ENCODE measurements at regions not wholly inside any gene's neighbourhood (a gene's known extent, or its start where the extent isn't known, plus 50 kb on each side); places are given as distances from the start of the nearest gene placed in this dataset.

- no peak for DNase-seq (ENCODE audit: low read depth, low spot score)
Observed at GRCh38 chr2:217525076-217525475, 477.7 kb downstream of the TNS1 start.

DNA sequence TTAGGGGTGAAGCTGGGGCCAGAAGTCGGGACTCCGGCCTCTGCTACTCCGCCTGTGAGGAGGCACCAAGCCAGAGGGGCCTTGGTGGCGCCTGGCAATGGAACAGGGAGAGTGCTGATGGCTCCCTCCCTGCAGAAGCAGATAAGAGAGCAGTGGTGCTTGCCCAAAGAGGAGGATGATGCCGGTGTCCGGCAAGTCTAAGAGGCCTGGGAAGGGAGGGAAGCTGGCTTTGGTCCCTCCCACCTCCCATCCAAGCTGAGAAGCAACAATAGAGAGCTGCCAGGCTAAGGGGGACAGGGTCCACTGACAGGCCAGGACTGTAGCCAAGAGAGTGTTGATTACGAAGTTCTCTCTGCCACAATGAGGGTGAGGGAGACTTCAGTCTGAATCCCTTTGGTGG, 479.5 kb downstream of the TNS1 start:
- no peak for DNase-seq (ENCODE audit: low read depth, low spot score)

DNA sequence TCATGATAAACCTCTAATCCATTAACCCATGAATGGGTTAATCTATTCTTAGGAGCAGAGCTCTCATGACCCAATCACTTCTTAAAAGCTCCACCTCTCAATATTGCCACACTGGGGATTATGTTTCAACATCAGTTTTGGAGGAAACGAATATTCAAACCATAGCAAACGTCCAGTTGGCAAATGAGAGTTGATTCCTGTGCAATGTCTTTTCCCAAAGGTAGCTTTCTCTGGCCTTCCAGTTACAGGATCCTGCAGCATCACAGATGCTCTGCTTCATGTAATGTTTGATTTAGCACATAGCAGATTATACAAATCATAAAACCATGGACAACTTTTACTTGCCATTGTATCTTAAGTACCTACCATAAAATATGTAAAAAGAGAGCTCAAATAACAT, 481.0 kb downstream of the TNS1 start:
- no peak for DNase-seq (ENCODE audit: low read depth, low spot score)

GRCh38 chr2:217520356-217521010, 482.3 kb downstream of the TNS1 start:
- DNase-seq (ENCODE audit: low read depth, low spot score): no peak

GRCh38 chr2:217517402-217517801, 485.4 kb downstream of the TNS1 start:
- no peak for DNase-seq (ENCODE audit: low read depth, low spot score)

DNA sequence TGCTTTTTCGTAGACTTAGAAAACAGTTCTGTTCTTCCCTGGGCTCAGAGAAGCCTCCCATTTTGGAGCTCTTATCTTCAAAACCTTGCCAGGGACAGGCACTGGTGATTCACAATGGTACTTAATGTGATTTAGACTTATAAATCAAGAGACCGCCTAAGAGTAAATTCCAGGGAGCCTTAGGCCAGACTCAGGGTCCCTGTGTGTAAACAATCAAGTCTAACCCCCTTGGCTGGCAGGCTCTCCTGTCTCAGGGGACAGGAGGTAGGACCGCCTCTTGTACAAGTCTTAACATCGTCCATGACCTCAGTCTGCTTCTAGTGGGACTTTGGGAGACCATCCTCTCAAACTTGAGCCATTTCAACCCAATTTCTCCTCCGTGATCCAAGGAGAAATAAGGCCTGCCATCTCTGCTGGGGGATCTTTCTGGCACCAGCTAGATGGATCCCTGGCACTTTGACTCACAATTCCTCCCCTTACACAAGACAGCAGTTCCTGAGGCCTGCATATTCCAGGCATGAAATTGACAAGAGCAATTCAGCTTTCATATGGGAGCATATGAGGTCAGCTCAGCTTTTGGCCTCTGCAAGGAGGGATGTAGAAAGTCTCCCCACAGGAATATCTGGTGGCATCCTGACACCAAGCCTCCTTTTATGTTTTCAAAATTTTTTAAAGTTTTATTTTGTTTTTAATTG, 487.0 kb downstream of the TNS1 start:
- no peak for DNase-seq (ENCODE audit: low read depth, low spot score)

DNA sequence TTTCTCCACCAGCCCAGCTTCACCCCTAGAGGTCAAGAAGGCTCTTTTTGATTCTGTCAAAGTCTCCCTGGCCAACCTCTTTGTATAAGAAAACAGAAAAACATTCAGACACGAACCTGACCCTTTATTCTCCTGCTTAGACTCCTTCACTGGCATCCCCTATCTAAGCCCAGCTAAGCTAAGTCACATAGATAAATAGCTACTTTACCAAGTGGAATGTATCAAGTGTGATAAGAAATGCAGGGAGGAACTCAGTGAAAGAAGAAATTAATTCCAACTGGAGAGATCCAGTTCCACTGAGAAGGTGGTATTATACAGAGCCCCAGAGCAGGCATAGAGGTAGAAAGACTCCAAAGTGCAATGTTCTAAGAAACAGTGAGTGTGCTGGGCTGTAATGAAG, 489.5 kb downstream of the TNS1 start:
- DNase-seq (ENCODE audit: low read depth, low spot score): no peak

DNA sequence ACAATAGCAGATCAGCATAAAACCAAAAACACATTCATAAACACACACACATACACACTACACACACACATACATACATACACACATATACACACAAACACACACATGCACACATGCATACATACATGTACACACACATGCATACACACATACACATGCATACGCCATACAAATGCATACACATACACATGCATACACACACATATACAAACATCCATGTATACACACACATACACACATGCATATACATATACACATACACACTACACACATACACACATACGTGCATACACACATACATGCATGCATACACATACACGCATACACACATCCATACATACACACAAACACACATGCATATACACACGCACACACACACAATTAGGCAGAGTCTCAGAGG, 490.1 kb downstream of the TNS1 start:
- no peak for DNase-seq (ENCODE audit: low read depth, low spot score)

GRCh38 chr2:217512259-217512658, 490.5 kb downstream of the TNS1 start:
- DNase-seq (ENCODE audit: low read depth, low spot score): no peak

DNA sequence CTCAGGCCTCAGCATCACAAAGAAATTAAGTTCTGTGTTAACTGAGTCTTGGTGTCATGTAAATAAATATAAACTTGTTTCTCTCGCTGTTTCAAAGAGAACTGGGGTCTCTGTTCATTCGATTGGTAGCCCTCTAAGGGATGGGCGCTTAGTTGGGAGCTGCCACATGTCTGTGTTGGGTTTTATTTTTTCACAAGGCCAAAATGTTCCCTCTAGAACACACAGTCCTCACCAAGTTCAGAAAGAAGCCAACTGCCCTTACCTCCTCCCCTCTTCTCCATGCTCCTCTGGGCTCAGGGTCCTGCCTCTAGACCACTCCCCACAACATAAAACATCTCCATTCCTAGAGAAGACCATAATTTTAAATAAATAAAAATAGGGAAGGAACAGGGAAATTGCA, 490.9 kb downstream of the TNS1 start:
- DNase-seq (ENCODE audit: low read depth, low spot score): no peak

GRCh38 chr2:217510771-217511291, 492.0 kb downstream of the TNS1 start:
- no peak for DNase-seq (ENCODE audit: low read depth, low spot score)

GRCh38 chr2:217505303-217505702, 497.5 kb downstream of the TNS1 start:
- DNase-seq (ENCODE audit: low read depth, low spot score): no peak

DNA sequence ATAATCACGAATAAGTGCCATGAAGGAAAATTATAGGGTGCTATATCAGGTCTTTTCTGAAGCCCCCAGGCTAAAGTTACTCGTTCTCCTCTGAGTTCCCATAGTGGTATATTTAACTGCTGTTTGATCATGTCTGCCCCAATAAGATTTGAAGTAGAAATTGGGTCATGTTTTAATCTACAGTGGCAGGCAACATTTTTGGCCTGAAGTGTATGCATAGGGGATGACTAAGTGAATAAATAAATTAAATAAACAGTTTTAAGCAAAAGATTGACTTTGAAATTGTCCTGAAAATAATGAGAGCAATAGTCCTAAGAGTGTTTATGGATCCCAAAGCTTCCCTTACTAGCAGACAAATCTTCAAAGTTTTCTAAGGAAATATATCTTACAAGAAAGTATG, 500.9 kb downstream of the TNS1 start:
- no peak for DNase-seq (ENCODE audit: low read depth, low spot score)

DNA sequence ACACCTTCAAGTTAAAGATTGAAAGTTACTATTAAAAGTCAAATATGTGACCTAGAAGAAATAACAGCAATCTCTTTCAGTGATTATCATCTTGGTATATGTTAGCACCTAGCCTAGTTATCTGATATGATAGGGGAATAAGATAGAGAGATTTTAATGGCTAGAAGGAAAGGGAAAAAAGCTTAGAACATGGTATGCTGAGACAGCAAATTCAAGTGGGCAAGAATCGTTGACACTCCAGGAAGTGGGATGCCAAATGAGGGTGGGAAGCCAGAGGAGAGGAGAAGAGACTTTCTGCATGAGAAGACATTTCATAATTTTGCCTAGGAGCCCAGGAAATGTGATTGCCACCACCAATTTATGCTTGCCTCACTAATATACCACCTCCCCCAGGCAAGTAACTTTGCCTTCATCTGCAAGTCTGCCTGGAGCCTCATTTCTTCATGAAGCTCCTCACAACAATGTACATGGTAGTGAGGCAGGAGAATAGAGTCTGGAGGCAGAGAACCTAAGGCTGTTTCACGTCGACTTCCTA, 504.9 kb downstream of the TNS1 start:
- no peak for DNase-seq (ENCODE audit: low read depth, low spot score)

GRCh38 chr2:217494557-217494956, 508.2 kb downstream of the TNS1 start:
- no peak for DNase-seq (ENCODE audit: low read depth, low spot score)

GRCh38 chr2:217491271-217491670, 511.5 kb downstream of the TNS1 start:
- DNase-seq (ENCODE audit: low read depth, low spot score): no peak

GRCh38 chr2:217489145-217489960, 513.4 kb downstream of the TNS1 start:
- no peak for DNase-seq (ENCODE audit: low read depth, low spot score)

DNA sequence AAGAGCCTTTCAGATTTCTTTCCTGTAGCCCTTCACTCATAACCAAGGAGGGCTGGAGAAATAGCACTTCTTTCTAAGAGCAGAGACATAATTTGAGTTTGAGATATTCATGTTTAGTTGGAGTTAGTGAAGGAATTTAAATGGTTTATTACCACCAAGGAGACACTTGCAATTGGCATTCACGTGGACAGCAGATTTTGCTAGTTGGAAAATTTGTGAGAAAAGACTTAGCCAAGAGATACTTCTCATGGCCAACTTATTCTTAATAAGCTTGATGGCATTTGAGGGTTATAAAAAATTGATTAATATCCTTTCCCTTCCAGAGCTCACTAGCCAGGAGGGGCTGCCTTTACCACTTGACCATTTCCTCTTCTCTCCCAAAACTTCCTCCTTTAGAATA, 518.7 kb downstream of the TNS1 start:
- DNase-seq (ENCODE audit: low read depth, low spot score): no peak

GRCh38 chr2:217482056-217482710, 520.6 kb downstream of the TNS1 start:
- DNase-seq (ENCODE audit: low read depth, low spot score): no peak

GRCh38 chr2:217481577-217481976, 521.2 kb downstream of the TNS1 start:
- no peak for DNase-seq (ENCODE audit: low read depth, low spot score)

GRCh38 chr2:217479566-217479965, 523.2 kb downstream of the TNS1 start:
- no peak for DNase-seq (ENCODE audit: low read depth, low spot score)
